ENCODE measurements at regions not wholly inside any gene's neighbourhood (a gene's known extent, or its start where the extent isn't known, plus 50 kb on each side); places are given as distances from the start of the nearest gene placed in this dataset.

- DNase-seq (ENCODE audit: low read depth): no peak
These were observed 154.7 kb upstream of the ZNF536 start for GRCh38 chr19:30217461-30217860.

GRCh38 chr19:30219702-30220101, 152.5 kb upstream of the ZNF536 start:
- DNase-seq (ENCODE audit: low read depth): no peak

- no peak for DNase-seq (ENCODE audit: low read depth)
These were observed 151.0 kb upstream of the ZNF536 start for GRCh38 chr19:30221176-30221575.

GRCh38 chr19:30222428-30222873, 149.7 kb upstream of the ZNF536 start:
- no peak for DNase-seq (ENCODE audit: low read depth)

GRCh38 chr19:30222992-30223865, 149.0 kb upstream of the ZNF536 start:
- no peak for DNase-seq (ENCODE audit: low read depth)

- DNase-seq (ENCODE audit: low read depth): no peak
These were observed 148.1 kb upstream of the ZNF536 start for GRCh38 chr19:30223866-30224688.

GRCh38 chr19:30224689-30225606, 147.2 kb upstream of the ZNF536 start:
- DNase-seq (ENCODE audit: low read depth): no peak

GRCh38 chr19:30225676-30226463, 146.3 kb upstream of the ZNF536 start:
- no peak for DNase-seq (ENCODE audit: low read depth)

- DNase-seq (ENCODE audit: low read depth): no peak
These were observed 145.6 kb upstream of the ZNF536 start for GRCh38 chr19:30226464-30227011.

GRCh38 chr19:30227012-30227621, 145.1 kb upstream of the ZNF536 start:
- DNase-seq (ENCODE audit: low read depth): no peak

- peak; percentile 34 for DNase-seq (ENCODE audit: low read depth)
These were observed 144.5 kb upstream of the ZNF536 start for GRCh38 chr19:30227661-30228112.

- DNase-seq (ENCODE audit: low read depth): no peak
These were observed 143.9 kb upstream of the ZNF536 start for GRCh38 chr19:30228113-30228834.

GRCh38 chr19:30228835-30229524, 143.2 kb upstream of the ZNF536 start:
- DNase-seq (ENCODE audit: low read depth): no peak

GRCh38 chr19:30229525-30230174, 142.5 kb upstream of the ZNF536 start:
- no peak for DNase-seq (ENCODE audit: low read depth)

- no peak for DNase-seq (ENCODE audit: low read depth)
These were observed 140.5 kb upstream of the ZNF536 start for GRCh38 chr19:30231408-30232318.

GRCh38 chr19:30233375-30233774, 138.8 kb upstream of the ZNF536 start:
- no peak for DNase-seq (ENCODE audit: low read depth)

GRCh38 chr19:30235946-30236345, 136.2 kb upstream of the ZNF536 start:
- DNase-seq (ENCODE audit: low read depth): no peak

Data from activated T-cell treated with anti-CD3 and anti-CD28 coated beads for 24 hours (primary cell).